GM12878 (cell line): ENCODE measurements at regions not wholly inside any gene's neighbourhood (a gene's known extent, or its start where the extent isn't known, plus 50 kb on each side); places are given as distances from the start of the nearest gene placed in this dataset.

Experiments used
- ATAC-seq: fragments of 200-7000 bp; cut with Tn5 transposase; 3 replicates; pipeline ENCODE4 v1.9.1; 2020; ENCODE audit warnings: mild to moderate bottlenecking, moderate library complexity
- BruUV-seq: library from RNA; stranded (reverse); fragments of 400-500 nt; replicated peaks from 2 replicates; lab custom pipeline; 2021; lab: Mats Ljungman, UMichigan
- CTCF ChIA-PET: fragments of 300-600 bp; sonication (Branson Sonifier 250); formaldehyde crosslinking; extraction: SDS; loops from one replicate; lab custom pipeline; 2021; ENCODE audit warnings: inconsistent platforms; lab: Yijun Ruan, JAX
- POLR2A ChIA-PET: fragments of 350-600 bp; formaldehyde crosslinking; extraction: SDS; loops from one replicate; lab custom pipeline; 2021; ENCODE audit warnings: inconsistent platforms; lab: Charles Lee
- RAD21 ChIA-PET: fragments of 300-600 bp; sonication (Branson Sonifier 250); formaldehyde crosslinking; loops from one replicate; lab custom pipeline; 2023; ENCODE audit warnings: antibody characterized with exemption; ENCODE audit not compliant: unreplicated experiment; lab: Charles Lee
- SMC1A ChIA-PET: fragments of 300-600 bp; sonication (Branson Sonifier 250); formaldehyde crosslinking; loops from one replicate; lab custom pipeline; 2023; ENCODE audit not compliant: unreplicated experiment, uncharacterized antibody; lab: Charles Lee
- DNase-seq: peaks from one replicate; pipeline ENCODE4 v3.0.0-alpha.2; 2011; ENCODE audit warnings: low read depth, low spot score
- FAIRE-seq: peaks from 3 replicates; lab custom pipeline; 2011; peaks lifted over from hg19 to GRCh38; lab: Jason Lieb, UNC
- H2AFZ ChIP-seq: 2 replicates; pipeline ENCODE4 v1.6.0; 2011; ENCODE audit warnings: low read depth, low read length, control low read depth; ENCODE audit not compliant: control insufficient read depth
- H3K27ac ChIP-seq: 2 replicates; pipeline ENCODE4 v1.5.1; 2011; ENCODE audit warnings: control low read depth; ENCODE audit not compliant: control insufficient read depth, insufficient read depth
- H3K27me3 ChIP-seq, 2 experiments: replicated peaks in 1 of 2; 2 replicates each; pipeline versions ENCODE4 v1.6.0 to v1.6.1; 2011; ENCODE audit warnings: low read length in 1 of 2; ENCODE audit not compliant: control insufficient read depth in 2 of 2, insufficient read depth in 2 of 2
- H3K36me3 ChIP-seq, 2 experiments: 2 replicates each; pipeline ENCODE4 v1.5.1; 2011; ENCODE audit warnings: low read length in 1 of 2; ENCODE audit not compliant: control insufficient read depth in 2 of 2, insufficient read depth in 2 of 2
- H3K4me1 ChIP-seq: 2 replicates; pipeline ENCODE4 v1.6.1; 2011; ENCODE audit warnings: mild to moderate bottlenecking, low read length, moderate library complexity, mixed read lengths; ENCODE audit not compliant: control insufficient read depth, insufficient read depth
- H3K4me2 ChIP-seq: 2 replicates; pipeline ENCODE4 v1.6.0; 2011; ENCODE audit warnings: control low read depth; ENCODE audit not compliant: control insufficient read depth, insufficient read depth
- H3K4me3 ChIP-seq: fragments of 200-600 bp; sonication (generic); 2 replicates; pipeline ENCODE4 v1.5.1; 2016
- H3K79me2 ChIP-seq: 2 replicates; pipeline ENCODE4 v1.6.0; 2011; ENCODE audit warnings: low read length; ENCODE audit not compliant: control insufficient read depth, insufficient read depth
- H3K9ac ChIP-seq: 2 replicates; pipeline ENCODE4 v1.8.0; 2011; ENCODE audit warnings: low read length, control low read depth, mixed read lengths; ENCODE audit not compliant: control insufficient read depth, insufficient read depth
- H3K9me3 ChIP-seq: replicated peaks from 3 replicates; pipeline ENCODE4 v1.5.1; 2011; ENCODE audit warnings: mild to moderate bottlenecking, low read length; ENCODE audit not compliant: control insufficient read depth, insufficient read depth
- H4K20me1 ChIP-seq: 2 replicates; pipeline ENCODE4 v1.6.0; 2011; ENCODE audit not compliant: control insufficient read depth, insufficient read depth
- GATAD2B ChIP-seq: fragments of 450-650 bp; conservative IDR thresholded peaks from 2 replicates; pipeline ENCODE4 v1.6.1; 2017; ENCODE audit warnings: low read depth, mild to moderate bottlenecking, moderate library complexity
- HDAC6 ChIP-seq: fragments of 200-600 bp; sonication (generic); IDR thresholded peaks from one replicate; pipeline ENCODE4 v1.8.0; 2017; ENCODE audit warnings: antibody characterized with exemption; ENCODE audit not compliant: unreplicated experiment
- IKZF2 ChIP-seq, 2 experiments: fragments of 450-650 bp; IDR thresholded peaks; 2 replicates each; pipeline ENCODE4 v1.6.1; 2017; ENCODE audit warnings: mild to moderate bottlenecking in 2 of 2, moderate library complexity in 2 of 2
- NBN ChIP-seq: fragments of 450-650 bp; IDR thresholded peaks from 2 replicates; pipeline ENCODE4 v1.6.1; 2016
- POLR2AphosphoS2 ChIP-seq: IDR thresholded peaks from 2 replicates; pipeline ENCODE4 v1.6.1; 2011; ENCODE audit warnings: low read depth, mild to moderate bottlenecking, low read length, improper control_type of control experiment, moderate library complexity
- RELA ChIP-seq: fragments of 450-650 bp; IDR thresholded peaks from 2 replicates; pipeline ENCODE4 v1.8.0; 2014; ENCODE audit warnings: borderline replicate concordance; ENCODE audit not compliant: partially characterized antibody
- SREBF1 ChIP-seq: IDR thresholded peaks from 2 replicates; pipeline ENCODE4 v1.6.1; 2012; ENCODE audit warnings: mild to moderate bottlenecking, low read length
- WGBS: methylation state at CpG from one replicate; pipeline ENCODE4 v1.1.6; 2016; ENCODE audit warnings: low lambda C conversion rate; ENCODE audit not compliant: insufficient replicate concordance, insufficient coverage; ENCODE audit errors: missing lambda C conversion rate; 5-methylcytosine and 5-hydroxymethylcytosine counted together
- in situ Hi-C: fragments of 300-500 bp; cut with MboI; formaldehyde crosslinking; loops from 9 replicates; pipeline ENCODE4 v1.14.3; 2018; ENCODE audit warnings: mixed read lengths
- intact Hi-C: fragments of 100-400 bp; cut with micrococcal nuclease; formaldehyde crosslinking; loops from one replicate; pipeline ENCODE4 v1.14.2; 2022; ENCODE audit not compliant: unreplicated experiment
- TF ChIP-seq, protein P1 (sequence below): IDR thresholded peaks from 2 replicates; pipeline ENCODE4 v1.6.1; 2012; ENCODE audit warnings: low read depth, low read length, improper control_type of control experiment
- TF ChIP-seq, protein P2 (sequence below): fragments of 450-650 bp; IDR thresholded peaks from 2 replicates; pipeline ENCODE4 v1.6.1; 2016; ENCODE audit warnings: mild to moderate bottlenecking
- TF ChIP-seq, protein P3 (sequence below): IDR thresholded peaks from 2 replicates; pipeline ENCODE4 v1.6.1; 2012; ENCODE audit warnings: improper control_type of control experiment, low read depth, low read length; ENCODE audit not compliant: insufficient replicate concordance

DNA sequence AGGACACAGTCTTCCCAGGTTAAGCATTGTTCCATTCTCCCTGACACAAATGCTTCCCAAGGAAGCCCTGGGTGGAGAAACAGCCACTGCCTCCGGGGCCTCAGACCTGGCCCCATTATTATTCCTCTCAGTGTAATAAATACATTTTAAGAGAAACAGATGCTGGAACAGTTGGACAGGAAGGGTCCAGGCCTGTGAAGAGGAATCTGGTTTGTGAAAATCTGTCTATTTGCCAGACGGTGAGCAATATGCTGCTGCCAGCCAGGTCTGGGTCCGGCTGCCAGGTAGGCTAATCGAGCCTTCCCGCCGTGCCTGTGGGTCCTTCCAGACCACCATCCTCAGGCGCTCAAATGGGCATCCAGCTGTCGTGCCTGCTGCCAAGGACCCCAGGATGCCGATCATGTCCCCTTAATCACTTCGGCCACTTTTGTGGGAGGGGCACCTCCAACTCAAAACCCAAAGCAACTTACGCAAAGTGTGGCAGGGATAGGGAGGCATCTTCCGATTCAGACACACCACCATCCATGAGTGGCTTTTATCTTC, 528.4 kb downstream of the MIAT start:
- Histone ChIP-seq H3K9ac (no peak overlapping the region), H3K9me3 (no peaks in the 10 kb centered on the region), H3K27ac (no peak overlapping the region), H3K27me3 (no peaks in the 10 kb centered on the region), H3K79me2 (no peaks in the 10 kb centered on the region), H3K36me3 (no peaks in the 10 kb centered on the region), H2AFZ (no peak overlapping the region), H3K4me3 (no peak overlapping the region), H3K4me1 (no peaks in the 10 kb centered on the region), H4K20me1 (no peaks in the 10 kb centered on the region), H3K4me2 (no peak overlapping the region)
- 39% methylated on average over 12 of the region's 12 CpGs for WGBS
- no peak for DNase-seq
- ChIA-PET CTCF (no interaction called here), SMC1A (no interaction called here), POLR2A (no interaction called here), RAD21 (no interaction called here)
- no TSS peak for BruUV-seq
- FAIRE-seq, result no peak
- intact Hi-C loops (no loop called here), in situ Hi-C loops (no loop called here)
- no peak for ATAC-seq
- TF ChIP-seq, protein P1, sequence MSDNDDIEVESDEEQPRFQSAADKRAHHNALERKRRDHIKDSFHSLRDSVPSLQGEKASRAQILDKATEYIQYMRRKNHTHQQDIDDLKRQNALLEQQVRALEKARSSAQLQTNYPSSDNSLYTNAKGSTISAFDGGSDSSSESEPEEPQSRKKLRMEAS, result no peak
- TF ChIP-seq IKZF2 (IDR thresholded peaks at IDR 0.05) (no peak), HDAC6 (no peak), RELA (no peak), NBN (no peak), POLR2AphosphoS2 (no peak), SREBF1 (no peak), GATAD2B (no peak)
- TF ChIP-seq, protein P2, sequence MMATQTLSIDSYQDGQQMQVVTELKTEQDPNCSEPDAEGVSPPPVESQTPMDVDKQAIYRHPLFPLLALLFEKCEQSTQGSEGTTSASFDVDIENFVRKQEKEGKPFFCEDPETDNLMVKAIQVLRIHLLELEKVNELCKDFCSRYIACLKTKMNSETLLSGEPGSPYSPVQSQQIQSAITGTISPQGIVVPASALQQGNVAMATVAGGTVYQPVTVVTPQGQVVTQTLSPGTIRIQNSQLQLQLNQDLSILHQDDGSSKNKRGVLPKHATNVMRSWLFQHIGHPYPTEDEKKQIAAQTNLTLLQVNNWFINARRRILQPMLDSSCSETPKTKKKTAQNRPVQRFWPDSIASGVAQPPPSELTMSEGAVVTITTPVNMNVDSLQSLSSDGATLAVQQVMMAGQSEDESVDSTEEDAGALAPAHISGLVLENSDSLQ, result no peak
- TF ChIP-seq, protein P3, sequence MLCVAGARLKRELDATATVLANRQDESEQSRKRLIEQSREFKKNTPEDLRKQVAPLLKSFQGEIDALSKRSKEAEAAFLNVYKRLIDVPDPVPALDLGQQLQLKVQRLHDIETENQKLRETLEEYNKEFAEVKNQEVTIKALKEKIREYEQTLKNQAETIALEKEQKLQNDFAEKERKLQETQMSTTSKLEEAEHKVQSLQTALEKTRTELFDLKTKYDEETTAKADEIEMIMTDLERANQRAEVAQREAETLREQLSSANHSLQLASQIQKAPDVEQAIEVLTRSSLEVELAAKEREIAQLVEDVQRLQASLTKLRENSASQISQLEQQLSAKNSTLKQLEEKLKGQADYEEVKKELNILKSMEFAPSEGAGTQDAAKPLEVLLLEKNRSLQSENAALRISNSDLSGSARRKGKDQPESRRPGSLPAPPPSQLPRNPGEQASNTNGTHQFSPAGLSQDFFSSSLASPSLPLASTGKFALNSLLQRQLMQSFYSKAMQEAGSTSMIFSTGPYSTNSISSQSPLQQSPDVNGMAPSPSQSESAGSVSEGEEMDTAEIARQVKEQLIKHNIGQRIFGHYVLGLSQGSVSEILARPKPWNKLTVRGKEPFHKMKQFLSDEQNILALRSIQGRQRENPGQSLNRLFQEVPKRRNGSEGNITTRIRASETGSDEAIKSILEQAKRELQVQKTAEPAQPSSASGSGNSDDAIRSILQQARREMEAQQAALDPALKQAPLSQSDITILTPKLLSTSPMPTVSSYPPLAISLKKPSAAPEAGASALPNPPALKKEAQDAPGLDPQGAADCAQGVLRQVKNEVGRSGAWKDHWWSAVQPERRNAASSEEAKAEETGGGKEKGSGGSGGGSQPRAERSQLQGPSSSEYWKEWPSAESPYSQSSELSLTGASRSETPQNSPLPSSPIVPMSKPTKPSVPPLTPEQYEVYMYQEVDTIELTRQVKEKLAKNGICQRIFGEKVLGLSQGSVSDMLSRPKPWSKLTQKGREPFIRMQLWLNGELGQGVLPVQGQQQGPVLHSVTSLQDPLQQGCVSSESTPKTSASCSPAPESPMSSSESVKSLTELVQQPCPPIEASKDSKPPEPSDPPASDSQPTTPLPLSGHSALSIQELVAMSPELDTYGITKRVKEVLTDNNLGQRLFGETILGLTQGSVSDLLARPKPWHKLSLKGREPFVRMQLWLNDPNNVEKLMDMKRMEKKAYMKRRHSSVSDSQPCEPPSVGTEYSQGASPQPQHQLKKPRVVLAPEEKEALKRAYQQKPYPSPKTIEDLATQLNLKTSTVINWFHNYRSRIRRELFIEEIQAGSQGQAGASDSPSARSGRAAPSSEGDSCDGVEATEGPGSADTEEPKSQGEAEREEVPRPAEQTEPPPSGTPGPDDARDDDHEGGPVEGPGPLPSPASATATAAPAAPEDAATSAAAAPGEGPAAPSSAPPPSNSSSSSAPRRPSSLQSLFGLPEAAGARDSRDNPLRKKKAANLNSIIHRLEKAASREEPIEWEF, result no peak
- TF ChIP-seq, all 136 proteins: peak for 0
